Hepatocyte (in vitro differentiated cells): ENCODE measurements at regions not wholly inside any gene's neighbourhood (a gene's known extent, or its start where the extent isn't known, plus 50 kb on each side); places are given as distances from the start of the nearest gene placed in this dataset.

ENCODE experiments used
- EZH2 ChIP-seq: fragments of 200-600 bp; sonication (generic); IDR thresholded peaks from 2 replicates; pipeline ENCODE4 v1.6.1; 2016; ENCODE audit warnings: antibody characterized with exemption, mild to moderate bottlenecking, borderline replicate concordance
- TF ChIP-seq, protein P1 (sequence below): fragments of 200-600 bp; sonication (generic); IDR thresholded peaks from 2 replicates; pipeline ENCODE4 v1.5.1; 2016; ENCODE audit warnings: antibody characterized with exemption, mild to moderate bottlenecking; ENCODE audit not compliant: poor library complexity

DNA sequence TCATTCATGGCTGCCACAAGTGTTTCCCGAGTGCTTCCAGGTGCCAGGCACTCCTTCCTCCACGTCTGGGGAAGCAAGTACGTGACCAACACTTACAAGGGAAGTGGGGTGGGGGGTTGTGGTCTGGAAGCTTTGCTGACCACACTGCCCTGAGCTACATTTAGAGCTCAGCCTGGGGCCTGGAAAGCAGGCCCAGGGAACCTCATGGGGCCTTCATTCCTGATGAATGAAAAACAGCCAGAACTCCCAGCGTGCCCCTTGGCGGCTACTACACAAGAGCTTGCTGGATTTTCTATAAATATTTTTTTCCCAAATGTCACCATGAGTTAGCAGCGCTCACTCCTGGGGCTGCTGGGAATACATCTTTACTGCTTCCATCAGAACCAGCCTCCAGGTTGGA is 73.3 kb downstream of the ABCC12 start:
- no peak for TF ChIP-seq EZH2
- TF ChIP-seq, protein P1, sequence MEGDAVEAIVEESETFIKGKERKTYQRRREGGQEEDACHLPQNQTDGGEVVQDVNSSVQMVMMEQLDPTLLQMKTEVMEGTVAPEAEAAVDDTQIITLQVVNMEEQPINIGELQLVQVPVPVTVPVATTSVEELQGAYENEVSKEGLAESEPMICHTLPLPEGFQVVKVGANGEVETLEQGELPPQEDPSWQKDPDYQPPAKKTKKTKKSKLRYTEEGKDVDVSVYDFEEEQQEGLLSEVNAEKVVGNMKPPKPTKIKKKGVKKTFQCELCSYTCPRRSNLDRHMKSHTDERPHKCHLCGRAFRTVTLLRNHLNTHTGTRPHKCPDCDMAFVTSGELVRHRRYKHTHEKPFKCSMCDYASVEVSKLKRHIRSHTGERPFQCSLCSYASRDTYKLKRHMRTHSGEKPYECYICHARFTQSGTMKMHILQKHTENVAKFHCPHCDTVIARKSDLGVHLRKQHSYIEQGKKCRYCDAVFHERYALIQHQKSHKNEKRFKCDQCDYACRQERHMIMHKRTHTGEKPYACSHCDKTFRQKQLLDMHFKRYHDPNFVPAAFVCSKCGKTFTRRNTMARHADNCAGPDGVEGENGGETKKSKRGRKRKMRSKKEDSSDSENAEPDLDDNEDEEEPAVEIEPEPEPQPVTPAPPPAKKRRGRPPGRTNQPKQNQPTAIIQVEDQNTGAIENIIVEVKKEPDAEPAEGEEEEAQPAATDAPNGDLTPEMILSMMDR: no peak
